ENCODE measurements at regions not wholly inside any gene's neighbourhood (a gene's known extent, or its start where the extent isn't known, plus 50 kb on each side); places are given as distances from the start of the nearest gene placed in this dataset.

DNA sequence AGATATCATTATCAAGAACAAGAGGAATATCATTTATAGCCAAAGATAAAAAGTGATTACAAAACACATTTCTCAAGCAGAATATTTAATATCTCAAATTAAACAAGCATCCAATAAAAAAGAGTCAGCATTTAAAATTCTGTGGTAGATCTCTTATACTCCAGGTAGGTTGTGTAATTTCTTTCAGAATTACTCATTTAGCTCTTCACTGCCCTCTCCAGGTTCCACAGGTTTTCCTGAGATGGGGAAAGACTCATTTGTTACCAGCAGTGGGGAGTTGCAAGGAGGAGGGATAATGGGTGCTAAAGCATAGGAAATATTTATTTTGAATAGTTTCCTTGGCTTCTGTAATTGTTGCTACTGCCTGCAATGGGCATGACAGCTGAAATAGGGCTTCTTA is 83.1 kb upstream of the RASGRP1 start:
- no peak for DNase-seq

DNA sequence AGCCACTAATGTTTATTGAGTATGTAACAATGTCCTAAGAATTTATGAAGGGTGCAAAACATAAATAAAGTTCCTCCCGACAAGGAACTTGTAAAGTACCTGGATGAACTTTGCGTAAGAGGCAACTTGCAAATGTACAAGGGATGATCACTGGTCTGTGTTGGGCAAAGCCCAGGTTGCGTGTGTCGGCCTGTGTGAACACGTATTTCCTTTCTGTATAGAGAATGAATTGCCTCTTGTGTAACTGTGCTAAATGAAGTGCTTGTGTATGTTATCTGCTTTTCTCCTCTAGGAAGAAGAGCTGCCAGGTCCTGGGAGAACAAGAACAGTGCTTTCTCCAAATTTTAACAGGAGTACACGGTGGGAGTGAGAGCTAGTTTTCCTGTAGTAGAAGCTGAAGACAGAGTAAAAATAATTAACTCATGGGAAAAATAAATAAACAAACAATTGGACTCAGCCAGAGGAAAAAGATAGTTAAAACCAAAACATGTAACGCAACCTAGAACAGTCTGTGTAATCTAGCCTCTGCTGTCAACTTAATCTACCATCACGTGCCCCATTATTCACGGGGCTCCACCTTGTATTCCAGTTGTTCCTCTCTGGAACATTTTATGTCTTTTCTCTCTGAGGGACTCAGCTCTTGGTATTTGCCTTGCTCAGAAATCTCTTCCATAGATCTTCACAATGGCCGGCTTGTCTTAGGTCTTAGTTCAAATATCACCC is 83.7 kb upstream of the RASGRP1 start:
- no peak for DNase-seq

DNA sequence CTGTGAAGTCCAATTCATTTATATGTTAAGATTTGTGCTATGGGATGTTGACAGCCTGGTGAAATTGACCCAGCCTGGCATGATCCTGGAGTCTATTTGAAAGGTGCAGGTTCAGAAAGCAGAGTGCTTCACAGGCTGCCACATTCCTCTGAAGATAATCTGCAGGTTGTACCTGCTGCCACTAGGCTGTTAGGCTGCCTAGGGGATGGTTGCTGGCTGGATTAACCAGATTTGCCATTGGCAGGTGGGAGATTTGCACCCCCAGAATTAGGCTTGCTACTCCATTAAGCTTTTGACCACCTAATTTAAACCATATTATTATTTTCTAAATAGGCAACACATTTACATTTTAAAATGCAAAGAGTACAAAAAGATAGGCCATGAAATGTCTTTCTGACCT is 85.8 kb upstream of the RASGRP1 start:
- no peak for DNase-seq

- DNase-seq = no peak
Measured at GRCh38 chr15:38650936-38651327, 86.3 kb upstream of the RASGRP1 start.

DNA sequence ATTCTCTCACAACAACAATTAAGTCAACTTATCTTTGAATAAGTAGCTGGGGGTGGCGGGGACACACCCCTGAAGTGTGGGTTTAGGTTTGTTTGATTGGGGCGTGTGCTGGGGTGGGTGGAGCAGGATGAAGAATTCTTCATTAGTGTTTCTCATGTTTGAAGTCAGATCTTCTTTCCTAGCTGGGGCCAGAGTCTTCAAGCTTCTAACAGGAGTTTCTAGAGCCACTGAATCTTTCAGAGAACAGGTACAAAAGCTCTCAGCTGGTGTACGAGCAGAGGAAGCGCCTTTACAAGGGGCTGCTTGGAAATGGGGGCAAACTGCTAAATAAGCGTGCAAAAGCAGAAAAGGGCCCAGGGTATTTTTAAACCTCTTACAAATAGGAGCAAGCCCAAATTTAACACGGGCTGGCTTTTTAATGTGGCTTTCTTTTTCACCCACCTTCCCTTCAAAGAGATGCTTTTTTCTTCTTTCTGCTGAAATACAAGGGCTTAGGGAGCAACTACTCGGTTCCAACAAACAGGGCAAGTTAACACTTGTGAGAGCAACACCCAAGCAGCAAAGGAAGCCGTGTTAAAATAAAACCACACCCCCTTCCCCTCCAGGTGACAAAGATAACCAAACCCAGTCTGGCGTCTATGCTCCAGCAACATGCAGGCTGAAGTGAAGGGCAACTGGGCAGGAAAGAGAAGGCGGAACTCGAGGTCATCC is 86.9 kb upstream of the RASGRP1 start:
- DNase-seq = no peak

- no peak for DNase-seq
Measured at GRCh38 chr15:38652183-38652794, 87.7 kb upstream of the RASGRP1 start.

- no peak for DNase-seq
Measured at GRCh38 chr15:38652998-38653397, 88.4 kb upstream of the RASGRP1 start.

DNA sequence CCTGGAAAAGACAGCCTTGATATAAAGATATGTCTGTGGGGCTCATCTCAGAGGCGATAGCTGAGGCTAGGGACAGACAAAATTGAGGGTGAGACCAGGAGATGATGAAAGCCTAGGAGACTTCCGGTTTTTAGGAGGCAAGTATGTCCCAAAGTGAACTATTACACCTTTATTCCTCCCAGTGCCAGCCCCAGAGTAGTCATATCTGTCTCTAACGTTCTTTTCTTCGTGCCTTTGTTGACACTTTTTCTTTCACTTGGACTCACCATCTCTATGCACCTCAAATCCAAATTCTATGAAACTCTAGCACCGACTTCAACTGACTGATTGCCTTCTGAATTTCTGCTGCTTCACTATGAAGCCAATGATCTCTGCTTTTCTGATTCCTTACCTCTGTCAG is 93.8 kb upstream of the RASGRP1 start:
- no peak for DNase-seq

DNA sequence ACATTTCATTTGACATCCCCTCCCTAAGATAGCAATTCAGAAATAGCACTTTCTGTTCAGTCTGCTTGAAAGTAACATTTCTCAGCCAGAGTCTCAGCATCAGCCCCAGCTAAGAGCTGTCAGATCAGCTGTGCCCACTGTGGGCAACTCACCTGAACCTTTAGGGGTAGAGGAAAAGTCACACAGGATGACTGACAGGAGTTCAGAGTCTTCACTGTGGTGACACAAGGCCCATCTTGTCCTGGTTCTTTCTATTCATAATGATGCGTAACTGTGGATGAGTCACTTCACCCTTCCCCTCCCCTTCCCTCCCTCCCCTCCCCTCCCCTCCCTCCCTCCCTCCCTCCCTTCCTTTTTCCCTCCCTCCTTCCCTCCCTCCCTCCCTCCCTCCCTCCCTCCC is 96.1 kb upstream of the RASGRP1 start:
- DNase-seq = no peak

DNA sequence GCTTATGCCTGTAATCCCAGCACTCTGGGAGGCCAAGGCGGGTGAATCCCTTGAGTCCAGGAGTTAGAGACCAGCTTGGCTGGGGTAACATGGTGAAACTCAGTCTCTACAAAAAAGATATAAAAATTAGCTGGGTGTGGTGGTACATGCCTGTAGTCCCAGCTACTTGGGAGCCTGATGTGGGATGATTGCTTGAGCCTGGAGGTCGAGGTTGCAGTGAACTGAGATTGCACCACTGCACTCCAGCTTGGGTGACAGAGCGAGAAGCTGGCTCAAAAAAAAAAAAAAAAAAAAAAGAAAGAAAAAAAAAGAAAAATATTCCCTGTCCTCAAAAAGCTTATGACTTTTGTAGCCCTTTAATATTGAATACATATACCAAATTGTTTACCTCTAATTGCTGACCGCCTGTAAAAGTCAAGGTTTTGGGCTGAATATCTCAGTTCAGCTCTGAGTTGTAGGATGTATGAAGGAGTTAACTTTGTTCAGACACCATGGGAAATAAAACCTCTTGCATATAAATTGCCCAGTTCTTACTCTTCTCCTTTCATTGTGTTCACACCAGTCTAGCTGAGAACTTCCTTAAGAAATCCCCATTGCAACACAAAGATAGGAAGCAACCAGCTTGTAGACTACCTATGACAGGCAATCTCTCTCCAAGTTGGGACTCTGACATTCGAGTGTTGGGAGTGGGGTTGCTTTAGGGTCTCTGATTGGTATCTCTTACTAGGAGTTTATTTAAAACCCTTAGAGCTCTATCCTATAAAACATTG is 97.6 kb upstream of the RASGRP1 start:
- DNase-seq = no peak

DNA sequence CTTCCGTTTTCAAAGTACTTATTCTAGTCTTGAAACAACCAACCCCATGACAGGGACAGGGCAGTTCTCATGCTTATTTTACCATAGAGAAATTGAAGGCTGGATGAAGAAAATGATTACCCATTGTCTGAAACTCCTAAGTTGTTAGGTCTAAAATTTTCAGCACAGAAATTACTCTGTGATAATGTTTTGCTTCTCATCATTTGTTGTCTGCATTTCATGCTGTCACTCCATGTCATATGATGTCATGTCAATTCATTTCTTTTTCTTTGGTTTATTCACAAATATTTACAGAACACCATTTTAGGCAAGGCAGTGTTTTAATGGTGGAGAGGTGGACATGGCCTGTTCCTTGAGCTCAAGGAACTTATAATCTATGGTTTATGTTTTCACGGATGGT is 98.2 kb upstream of the RASGRP1 start:
- no peak for DNase-seq

- DNase-seq = no peak
Measured at GRCh38 chr15:38665586-38666305, 101.1 kb upstream of the RASGRP1 start.

DNA sequence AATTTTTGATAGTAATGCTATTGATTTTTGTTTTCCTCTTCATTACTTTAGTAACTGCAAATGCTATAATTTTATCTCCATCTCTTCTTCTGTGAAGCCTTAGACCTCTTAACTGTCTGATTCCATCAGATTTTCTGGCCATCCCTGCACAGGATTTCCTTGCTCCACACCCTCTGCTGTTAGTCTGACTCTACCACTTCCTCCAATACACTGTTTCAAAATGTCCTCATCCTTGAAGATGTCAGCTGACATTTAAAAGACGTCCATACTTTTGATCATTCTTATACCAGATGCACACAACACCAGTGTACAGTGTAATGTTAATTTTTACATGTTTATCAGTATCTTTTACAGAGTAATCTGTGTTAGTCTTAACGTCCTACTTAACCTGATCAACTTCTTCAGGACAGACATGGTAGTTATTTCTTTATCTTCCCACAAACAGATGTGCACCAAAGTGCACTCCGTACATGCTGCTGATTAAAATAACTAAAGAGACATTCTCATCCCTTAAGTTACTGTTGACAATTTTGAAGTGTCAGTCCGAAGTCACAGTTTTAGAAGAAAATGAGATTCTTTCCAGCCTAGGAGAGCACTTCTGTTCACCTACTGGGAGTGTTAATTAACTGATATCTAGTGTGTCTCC is 102.4 kb upstream of the RASGRP1 start:
- no peak for DNase-seq

DNA sequence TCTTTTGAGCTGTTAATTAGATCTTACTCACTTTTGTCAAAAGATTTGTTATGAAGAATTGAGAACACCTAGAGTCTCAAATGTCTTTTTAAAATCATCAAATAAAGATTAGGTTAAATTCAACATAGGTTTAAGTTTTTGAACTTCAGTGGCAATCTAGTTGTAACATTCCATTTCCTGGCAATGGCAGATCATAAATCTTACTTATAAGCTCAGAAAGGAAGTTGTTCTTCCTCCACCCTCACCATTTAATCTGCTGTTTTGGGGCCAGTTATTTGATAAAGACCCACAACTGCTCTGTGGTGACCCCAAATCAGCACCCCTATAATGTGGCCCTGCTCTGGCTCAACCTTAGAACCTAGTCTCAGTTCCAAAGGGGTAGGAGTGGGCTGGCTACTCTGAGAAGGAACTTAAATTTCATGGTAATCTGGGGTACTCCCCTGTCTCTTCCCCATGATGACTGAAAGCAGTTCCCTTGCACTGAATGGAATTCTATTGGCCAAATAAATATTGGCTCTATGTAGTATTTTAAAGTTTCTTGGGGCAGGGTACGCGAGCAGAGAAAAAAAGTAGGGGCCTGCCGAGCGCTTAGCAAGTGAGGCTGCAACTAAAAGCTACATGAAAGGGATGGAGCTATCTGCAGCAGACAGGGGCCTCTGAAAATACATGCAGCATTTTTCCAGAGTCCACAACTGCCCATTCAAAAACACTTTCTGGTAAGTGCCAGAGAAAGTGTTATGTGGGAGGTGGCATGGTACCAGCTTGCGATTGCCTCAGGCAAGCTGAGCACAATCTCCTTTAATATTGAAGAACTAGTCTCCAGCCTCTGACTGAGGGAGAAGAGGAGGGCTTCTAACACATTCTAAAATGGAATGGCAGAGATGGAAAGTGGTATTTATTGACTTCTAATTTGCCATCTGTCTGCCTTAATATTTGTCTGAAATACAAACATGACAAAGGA is 103.6 kb upstream of the RASGRP1 start:
- no peak for DNase-seq

GRCh38 chr15:38668898-38669391 is 104.3 kb upstream of the RASGRP1 start:
- DNase-seq = no peak

- no peak for DNase-seq
Measured at GRCh38 chr15:38670128-38671005, 105.8 kb upstream of the RASGRP1 start.

DNA sequence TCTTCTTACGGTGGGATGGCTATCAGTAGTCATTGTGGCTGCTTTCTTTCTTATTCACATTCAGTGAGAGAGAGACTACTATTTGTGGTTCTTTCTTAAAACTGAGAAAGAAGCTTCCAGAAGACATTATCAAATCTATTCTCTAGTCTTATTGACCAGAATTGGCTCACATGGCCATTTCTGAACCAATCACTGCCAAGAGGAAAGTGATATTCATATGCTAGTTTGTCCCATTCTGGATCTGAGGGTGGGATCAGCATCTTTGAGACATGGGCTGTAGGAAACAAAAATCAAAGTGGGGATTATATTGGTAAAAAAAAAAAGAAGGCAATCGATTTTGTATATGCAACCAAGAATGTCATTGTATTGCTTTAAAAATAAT is 106.4 kb upstream of the RASGRP1 start:
- DNase-seq = no peak

GRCh38 chr15:38671675-38672254 is 107.2 kb upstream of the RASGRP1 start:
- no peak for DNase-seq

GRCh38 chr15:38672273-38672672 is 107.7 kb upstream of the RASGRP1 start:
- no peak for DNase-seq
